MCF 10A (cell line): ENCODE measurements at regions not wholly inside any gene's neighbourhood (a gene's known extent, or its start where the extent isn't known, plus 50 kb on each side); places are given as distances from the start of the nearest gene placed in this dataset.

Source experiments
- BruUV-seq: library from RNA; stranded (reverse); fragments of 400-500 nt; replicated peaks from 2 replicates; lab custom pipeline; 2021; lab: Mats Ljungman, UMichigan
- CTCF ChIA-PET: fragments of 300-600 bp; sonication (Branson Sonifier 250); formaldehyde crosslinking; extraction: SDS; loops from one replicate; lab custom pipeline; 2021; ENCODE audit warnings: antibody characterized with exemption, inconsistent platforms; lab: Yijun Ruan, JAX
- POLR2A ChIA-PET: fragments of 300-600, 350-650 bp; sonication (Branson Sonifier 250); formaldehyde crosslinking; extraction: SDS; loops from one replicate; lab custom pipeline; 2020; ENCODE audit warnings: antibody characterized with exemption, inconsistent platforms; lab: Yijun Ruan, JAX
- DNase-seq: peaks from one replicate; pipeline ENCODE4 v3.0.0-alpha.2; 2018; ENCODE audit not compliant: unreplicated experiment
- H3K27ac Mint-ChIP-seq: one replicate; pipeline ENCODE4 v1.8.0; 2022; ENCODE audit warnings: mild to moderate bottlenecking, low read depth, mixed read lengths; ENCODE audit not compliant: unreplicated experiment
- H3K27me3 Mint-ChIP-seq: one replicate; pipeline ENCODE4 v1.8.0; 2022; ENCODE audit warnings: mixed read lengths; ENCODE audit not compliant: insufficient read depth, unreplicated experiment
- H3K36me3 Mint-ChIP-seq: one replicate; pipeline ENCODE4 v1.8.0; 2022; ENCODE audit warnings: mild to moderate bottlenecking, moderate library complexity, mixed read lengths; ENCODE audit not compliant: insufficient read depth, unreplicated experiment
- H3K4me1 Mint-ChIP-seq: one replicate; pipeline ENCODE4 v1.8.0; 2022; ENCODE audit warnings: mixed read lengths; ENCODE audit not compliant: insufficient read depth, unreplicated experiment
- H3K4me3 Mint-ChIP-seq: one replicate; pipeline ENCODE4 v1.8.0; 2022; ENCODE audit warnings: mild to moderate bottlenecking, moderate library complexity, mixed read lengths; ENCODE audit not compliant: unreplicated experiment
- H3K9me3 Mint-ChIP-seq: one replicate; pipeline ENCODE4 v1.8.0; 2022; ENCODE audit warnings: mixed read lengths; ENCODE audit not compliant: unreplicated experiment
- intact Hi-C: fragments of 100-400 bp; cut with micrococcal nuclease; formaldehyde crosslinking; loops from 2 replicates; pipeline ENCODE4 v1.14.1; 2022
- TF ChIP-seq, protein P1 (sequence below): fragments of 200-600 bp; IDR thresholded peaks from one replicate; pipeline ENCODE4 v1.8.0; 2022; ENCODE audit warnings: antibody characterized with exemption, mild to moderate bottlenecking; ENCODE audit not compliant: unreplicated experiment

DNA sequence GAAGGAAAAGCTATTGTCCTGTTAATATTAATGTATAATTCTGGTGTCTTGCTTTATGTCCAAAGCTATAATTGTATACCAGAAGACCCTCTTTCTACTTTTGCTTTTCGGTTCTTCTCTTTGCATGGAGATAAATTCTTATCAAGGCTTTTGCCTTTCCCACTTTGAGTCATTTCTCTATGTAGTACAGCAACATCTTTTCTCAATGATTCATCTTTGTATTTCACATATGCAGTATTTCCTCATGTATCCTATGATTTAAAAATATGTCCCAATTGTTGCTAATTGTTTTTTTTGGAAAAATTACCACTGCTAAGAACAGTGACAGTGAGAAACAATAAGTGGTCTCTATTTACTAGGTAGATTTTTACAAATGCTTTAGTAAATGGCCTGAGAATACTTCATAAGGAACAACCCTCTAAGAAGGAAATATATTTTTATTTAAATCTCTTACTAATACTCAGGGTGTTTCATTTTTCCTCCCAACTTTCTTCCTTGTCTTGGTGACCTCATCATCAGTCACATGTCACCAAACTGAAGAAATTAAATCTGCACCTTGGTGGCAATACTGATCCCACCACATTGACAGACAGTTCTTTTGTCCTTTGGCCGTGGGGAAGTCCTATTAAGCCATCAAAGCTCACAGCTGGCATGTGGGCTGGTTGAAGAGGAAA lies 290.6 kb downstream of the SATB1 start:
- peaks cover 26% of the 10 kb centered on the region for H3K4me1 Mint-ChIP-seq
- peak overlapping the region; percentile 1 for H3K27ac Mint-ChIP-seq
- TF ChIP-seq, protein P1, sequence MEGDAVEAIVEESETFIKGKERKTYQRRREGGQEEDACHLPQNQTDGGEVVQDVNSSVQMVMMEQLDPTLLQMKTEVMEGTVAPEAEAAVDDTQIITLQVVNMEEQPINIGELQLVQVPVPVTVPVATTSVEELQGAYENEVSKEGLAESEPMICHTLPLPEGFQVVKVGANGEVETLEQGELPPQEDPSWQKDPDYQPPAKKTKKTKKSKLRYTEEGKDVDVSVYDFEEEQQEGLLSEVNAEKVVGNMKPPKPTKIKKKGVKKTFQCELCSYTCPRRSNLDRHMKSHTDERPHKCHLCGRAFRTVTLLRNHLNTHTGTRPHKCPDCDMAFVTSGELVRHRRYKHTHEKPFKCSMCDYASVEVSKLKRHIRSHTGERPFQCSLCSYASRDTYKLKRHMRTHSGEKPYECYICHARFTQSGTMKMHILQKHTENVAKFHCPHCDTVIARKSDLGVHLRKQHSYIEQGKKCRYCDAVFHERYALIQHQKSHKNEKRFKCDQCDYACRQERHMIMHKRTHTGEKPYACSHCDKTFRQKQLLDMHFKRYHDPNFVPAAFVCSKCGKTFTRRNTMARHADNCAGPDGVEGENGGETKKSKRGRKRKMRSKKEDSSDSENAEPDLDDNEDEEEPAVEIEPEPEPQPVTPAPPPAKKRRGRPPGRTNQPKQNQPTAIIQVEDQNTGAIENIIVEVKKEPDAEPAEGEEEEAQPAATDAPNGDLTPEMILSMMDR, result no peak
- H3K9me3 Mint-ChIP-seq, result no peaks in the 10 kb centered on the region
- ChIA-PET CTCF (no interaction called here), POLR2A (interaction anchor here (1.1 to 1.5 kb wide), 2 partner anchors 9 to 23 kb away, joined by 3 read pairs; no protein-coding TSS in a partner anchor)
- peak; percentile 52 for DNase-seq
- no peaks in the 10 kb centered on the region for H3K36me3 Mint-ChIP-seq
- intact Hi-C loops, result no loop called here
- no peak overlapping the region for H3K4me3 Mint-ChIP-seq
- BruUV-seq, result no TSS peak
- H3K27me3 Mint-ChIP-seq, result no peaks in the 10 kb centered on the region

DNA sequence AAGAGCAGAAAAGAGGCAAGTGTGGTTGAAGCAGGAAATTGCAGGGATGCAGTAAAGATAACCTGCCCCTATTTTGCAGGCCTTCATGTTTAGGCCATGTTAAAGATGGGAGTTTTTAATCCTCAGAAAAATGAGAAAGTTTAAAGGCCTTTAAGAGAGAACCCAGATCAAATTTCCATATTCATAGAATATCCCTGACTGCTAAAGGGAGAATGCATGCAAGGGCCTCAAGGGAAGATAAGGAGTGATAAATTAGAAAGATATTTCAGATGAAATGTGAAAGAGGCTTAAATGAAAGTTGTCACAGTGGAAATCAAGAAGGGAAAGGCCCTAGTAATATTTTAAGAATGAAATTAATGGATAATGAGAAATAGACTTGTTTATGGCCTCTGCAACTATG lies 292.1 kb downstream of the SATB1 start:
- POLR2A ChIA-PET, result no interaction called here
- H3K36me3 Mint-ChIP-seq, result no peaks in the 10 kb centered on the region
- DNase-seq, result no peak
- H3K9me3 Mint-ChIP-seq, result no peaks in the 10 kb centered on the region
- TF ChIP-seq, protein P1, result no peak
- no TSS peak for BruUV-seq
- H3K4me1 Mint-ChIP-seq, result peaks cover 26% of the 10 kb centered on the region
- no peaks in the 10 kb centered on the region for H3K27me3 Mint-ChIP-seq
- H3K4me3 Mint-ChIP-seq, result no peak overlapping the region
- H3K27ac Mint-ChIP-seq, result no peak overlapping the region
- CTCF ChIA-PET, result no interaction called here
- intact Hi-C loops, result no loop called here

DNA sequence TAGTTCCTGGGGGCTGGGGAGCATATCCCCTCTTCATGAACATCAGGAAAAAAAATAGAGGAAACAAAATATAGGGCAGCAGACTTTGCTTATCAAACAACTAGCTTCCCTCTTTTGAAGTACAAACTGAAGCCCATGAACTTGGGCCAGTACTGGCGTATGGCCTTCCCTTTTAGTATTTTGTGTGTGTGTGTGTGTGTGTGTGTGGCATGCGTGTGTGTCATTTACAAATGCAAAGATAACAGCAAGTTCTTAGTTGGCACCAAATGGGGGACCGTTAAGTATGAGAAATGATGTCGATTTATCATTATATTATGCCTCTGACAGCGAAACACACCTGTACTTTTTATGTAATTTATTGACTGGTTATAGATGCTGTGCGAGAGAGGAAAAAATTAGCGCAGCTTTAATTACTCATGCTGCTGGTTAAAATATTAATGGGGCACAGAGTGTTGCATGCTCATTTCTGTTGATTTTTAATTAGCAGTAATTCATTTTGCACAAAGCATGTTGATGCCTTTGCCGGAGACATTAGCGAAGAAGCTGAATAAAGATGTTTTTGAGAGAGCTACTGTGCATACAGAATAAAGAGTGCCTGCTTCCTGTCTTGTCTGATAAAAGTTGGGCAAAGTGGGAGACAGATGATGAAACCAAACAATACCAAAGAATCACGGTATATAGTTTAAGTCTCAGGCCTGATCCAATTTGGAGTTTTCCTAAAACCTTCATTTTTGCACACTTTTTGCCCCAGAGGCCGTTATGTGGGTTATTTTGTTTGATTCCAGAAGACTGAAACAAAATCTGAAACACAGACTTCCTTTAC lies 297.1 kb downstream of the SATB1 start:
- H3K9me3 Mint-ChIP-seq, result no peaks in the 10 kb centered on the region
- no peaks in the 10 kb centered on the region for H3K36me3 Mint-ChIP-seq
- no TSS peak for BruUV-seq
- peaks cover 21% of the 10 kb centered on the region for H3K4me1 Mint-ChIP-seq
- ChIA-PET CTCF (interaction anchor here (0.7 to 0.8 kb wide), 2 partner anchors 37 to 287 kb away, joined by 3 read pairs; no protein-coding TSS in a partner anchor), POLR2A (interaction anchor here (0.6 kb wide), 1 partner anchor 11 kb away, joined by 3 read pairs; no protein-coding TSS in a partner anchor)
- intact Hi-C loops, result no loop called here
- no peak overlapping the region for H3K4me3 Mint-ChIP-seq
- TF ChIP-seq, protein P1, result no peak
- DNase-seq, result no peak
- H3K27me3 Mint-ChIP-seq, result no peaks in the 10 kb centered on the region
- no peak overlapping the region for H3K27ac Mint-ChIP-seq
